DMS 273 (cell line): ENCODE measurements at regions not wholly inside any gene's neighbourhood (a gene's known extent, or its start where the extent isn't known, plus 50 kb on each side); places are given as distances from the start of the nearest gene placed in this dataset.
"Not testable (repeated sequence)": the region's sequence is repeated elsewhere in the genome, so short reads cannot be mapped to it uniquely, and the experiment has no call there.

Experiments used
- DNase-seq: peaks from one replicate; lab custom pipeline; 2025; ENCODE audit not compliant: unreplicated experiment; lab: John Stamatoyannopoulos, UW

DNA sequence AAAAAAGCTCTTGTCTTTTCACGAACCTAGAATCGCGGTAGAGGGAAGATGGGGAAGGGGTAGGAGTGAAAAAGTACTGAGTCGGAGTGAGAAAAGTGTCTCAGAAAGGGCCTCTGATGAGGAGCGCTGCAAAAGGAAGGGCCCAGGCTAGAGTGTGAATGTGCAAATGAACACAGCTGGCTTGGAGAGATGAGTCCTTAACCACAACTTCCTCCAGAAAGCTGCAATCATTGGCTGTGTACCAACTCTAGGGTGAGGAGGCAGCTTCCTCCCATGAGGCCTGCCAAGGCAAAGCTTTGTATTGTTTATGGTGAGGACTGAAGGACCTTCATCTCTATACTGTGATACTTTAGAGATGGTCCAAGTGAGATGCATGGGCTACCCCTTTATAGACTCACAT is 566.9 kb upstream of the ANO5 start:
- peak; percentile 22 for DNase-seq

DNA sequence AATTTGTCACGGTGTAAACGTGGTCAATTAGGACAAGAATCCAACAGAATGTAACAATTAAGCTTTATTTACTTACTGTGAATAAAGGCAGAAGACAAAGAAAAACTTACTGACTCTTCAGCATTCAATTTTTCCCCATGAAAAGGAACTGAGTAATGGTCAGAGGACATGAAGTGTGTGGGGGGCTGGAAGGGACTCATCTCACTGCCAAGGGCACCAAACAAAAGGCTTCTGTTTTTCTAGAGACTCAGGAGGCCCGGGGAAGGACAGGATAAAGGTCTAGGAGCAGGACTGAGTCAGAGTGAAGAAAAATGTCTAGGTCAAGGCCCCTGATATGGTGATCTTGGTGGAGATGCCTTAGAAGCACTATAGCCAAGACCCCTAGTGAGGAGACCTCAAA is 564.2 kb upstream of the ANO5 start:
- DNase-seq = no peak

DNA sequence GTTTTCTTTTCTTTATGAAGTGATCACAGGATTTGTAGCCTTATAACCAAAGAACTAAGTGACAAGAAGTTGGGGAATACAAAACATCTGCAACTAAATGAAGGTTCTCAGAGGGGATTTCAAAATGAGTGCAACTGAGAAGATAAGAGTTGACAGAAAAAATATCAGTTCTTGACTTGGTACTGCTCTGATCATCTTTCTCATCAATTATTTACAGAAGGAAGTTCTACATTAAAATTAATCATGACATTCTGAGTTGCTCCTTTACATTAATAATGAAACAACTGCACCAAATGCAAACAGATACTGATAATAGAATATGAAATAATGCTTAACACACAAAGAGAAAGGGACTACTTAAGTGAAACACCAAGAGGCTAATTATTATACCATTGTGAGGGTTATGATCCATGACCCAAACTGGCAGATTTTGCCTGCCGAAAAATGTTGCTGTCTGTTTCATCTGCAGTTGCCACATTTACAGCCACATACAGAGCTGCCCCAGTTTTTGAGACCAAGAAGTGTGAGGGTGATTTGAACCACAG is 561.9 kb upstream of the ANO5 start:
- DNase-seq = no peak

DNA sequence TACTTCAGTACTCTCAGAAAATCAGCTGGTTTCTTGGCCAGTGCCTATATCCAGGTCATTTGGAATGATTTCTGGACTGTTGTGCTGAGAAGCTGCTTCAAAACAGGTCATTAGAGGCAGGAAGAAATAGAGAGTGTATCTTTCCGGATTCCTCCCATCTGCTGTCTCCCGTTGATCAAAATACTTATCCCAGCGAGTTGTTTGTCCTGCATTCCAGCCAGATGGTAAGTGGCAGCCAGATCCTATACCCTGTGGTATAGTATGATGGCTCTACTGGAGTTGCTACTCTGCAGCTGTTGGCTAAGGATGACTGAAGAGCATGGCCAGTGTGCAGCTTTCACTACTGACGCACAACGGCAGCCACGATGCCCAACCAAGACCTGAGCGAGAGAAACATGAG is 560.9 kb upstream of the ANO5 start:
- peak; percentile 81 for DNase-seq

DNA sequence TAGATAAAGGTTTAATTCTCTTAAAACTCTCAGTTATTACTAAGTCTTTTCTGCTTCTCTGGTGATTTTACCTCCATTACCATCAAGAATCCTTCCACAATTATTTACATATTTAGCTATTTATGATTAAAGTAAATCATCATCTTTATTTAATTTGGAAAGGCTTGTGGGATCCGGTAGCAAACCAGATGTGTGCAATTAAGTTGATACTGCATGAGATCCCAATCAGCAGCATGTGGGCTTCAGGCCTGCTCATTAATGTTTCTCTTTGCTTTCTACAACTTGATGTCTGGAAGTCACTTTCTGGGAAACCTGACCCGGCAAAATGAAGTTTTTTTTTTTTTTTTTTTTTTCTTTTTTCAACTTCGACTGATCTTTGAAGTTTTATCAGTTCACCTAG is 558.4 kb upstream of the ANO5 start:
- DNase-seq = peak; percentile 46

DNA sequence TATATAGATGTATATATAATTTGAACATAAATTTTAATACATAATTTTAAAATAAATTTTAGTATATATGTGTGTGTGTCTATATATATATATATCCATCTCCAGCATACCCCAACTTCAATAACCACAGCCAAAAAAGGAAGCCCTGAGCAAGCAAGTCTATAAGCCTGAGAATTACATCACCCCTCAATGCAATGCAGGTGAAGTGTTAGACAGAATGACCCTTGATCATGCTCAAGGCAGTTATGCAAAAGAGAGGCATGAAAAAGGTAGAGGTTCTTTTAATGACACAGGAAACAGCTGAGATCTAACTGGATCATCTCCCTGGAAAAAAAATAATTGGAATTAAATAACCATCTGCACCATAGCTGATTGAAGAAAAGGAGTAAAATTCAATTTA is 557.9 kb upstream of the ANO5 start:
- DNase-seq = no peak

DNA sequence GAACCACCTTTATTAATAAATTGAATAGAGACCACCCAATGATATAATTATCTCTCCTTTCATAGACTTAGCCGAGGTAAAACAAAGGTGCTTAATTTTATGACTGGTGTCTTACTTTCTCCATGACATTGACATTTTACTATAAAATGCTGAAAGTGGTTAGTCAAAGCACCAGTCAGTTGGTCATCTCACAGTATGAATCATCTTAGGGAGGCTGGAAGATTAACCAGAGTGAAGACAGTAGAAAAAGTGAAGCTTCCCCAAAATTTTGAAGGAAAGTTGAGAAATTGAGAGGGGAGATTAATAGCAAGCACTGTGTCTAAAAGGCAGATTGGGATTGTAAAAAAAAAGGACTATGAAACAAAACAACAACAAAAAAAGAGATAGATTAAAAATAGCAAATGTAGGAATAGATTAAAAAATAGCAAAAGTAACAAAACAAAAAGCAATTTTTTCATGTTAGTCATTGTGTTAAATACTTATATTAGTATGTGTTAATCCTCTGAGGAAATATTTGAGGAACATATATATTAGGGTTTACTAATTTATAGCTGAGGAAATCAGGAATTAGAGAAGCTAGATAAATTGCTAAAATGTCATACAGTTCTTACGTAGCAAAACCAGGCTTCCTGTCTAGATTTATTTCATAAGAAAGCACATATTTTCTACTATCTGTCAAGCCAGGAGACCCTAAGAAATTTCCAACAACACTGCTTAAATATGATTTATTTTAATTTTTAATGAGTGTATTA is 557.3 kb upstream of the ANO5 start:
- DNase-seq = no peak

DNA sequence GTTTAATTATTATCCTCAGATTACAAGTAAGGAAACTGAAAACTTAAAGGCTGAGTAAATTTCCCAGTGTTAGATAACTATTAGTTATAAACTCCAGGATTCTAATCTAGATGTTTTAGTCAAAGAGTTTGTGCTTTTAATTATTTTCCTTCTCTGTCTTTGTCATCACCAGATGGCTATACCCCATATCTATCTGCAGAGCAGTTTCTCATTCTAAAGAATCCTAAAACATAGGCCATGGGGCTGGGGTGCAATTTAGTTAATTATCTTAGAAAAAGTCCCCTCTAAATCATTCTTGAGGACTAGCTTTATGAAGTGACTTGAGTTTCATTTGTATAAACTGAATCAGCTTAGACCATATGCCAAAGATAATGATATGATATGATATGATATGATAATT is 556.3 kb upstream of the ANO5 start:
- DNase-seq = no peak

DNA sequence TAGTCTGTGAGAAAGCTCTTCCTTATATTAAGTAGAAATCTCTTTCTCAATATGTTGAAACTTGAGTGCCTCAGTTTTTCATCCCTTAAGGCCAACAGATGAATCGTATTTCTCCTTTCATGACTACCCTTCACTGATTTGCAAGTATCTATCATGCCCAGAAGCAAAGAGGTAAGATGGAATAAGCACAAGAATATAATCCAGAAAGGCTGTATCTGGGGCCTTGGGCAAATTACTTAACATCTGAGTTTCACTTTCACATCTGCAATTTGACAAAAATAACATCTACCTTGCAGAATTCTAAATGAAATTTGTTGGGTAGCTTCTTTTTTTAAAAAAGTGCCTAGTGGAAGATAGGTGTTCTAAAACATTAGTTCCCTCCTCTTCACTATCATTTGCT is 552.4 kb upstream of the ANO5 start:
- DNase-seq = no peak

DNA sequence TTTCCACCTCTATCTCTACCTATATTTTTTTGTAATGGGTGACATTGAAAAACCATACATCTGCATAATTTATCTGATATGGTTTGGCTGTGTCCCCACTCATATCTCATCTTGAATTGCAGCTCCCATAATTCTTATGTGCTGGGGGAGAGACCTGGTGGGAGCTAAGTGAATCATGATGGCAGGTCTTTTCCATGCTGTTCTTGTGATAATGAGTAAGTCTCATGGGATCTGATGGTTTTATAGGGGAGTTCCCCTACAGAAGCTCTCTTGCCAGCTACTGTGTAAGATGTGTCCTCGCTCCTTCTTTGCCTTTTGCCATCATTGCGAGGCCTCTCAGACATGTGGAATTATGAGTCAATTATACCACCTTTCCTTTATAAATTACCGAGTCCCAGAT is 551.0 kb upstream of the ANO5 start:
- no peak for DNase-seq

DNA sequence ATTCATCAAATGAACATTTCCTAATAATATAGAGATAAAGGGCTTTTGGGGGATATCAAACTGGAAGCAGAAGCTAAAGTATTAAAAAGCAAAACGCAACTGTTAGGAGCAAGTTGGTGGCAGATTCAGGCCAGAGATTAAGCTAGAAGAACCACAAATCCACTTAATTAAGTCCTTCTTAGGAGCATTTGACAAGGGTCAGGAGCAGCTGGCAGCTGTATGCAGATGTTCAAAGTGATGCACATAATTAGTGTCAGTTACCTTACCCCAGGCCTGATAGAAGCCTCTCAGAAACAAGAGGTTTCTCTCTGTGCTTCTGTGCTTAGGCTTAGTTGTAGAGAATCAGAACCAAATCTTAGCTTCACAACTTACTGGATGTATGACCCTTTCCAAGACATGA is 546.5 kb upstream of the ANO5 start:
- DNase-seq = no peak

DNA sequence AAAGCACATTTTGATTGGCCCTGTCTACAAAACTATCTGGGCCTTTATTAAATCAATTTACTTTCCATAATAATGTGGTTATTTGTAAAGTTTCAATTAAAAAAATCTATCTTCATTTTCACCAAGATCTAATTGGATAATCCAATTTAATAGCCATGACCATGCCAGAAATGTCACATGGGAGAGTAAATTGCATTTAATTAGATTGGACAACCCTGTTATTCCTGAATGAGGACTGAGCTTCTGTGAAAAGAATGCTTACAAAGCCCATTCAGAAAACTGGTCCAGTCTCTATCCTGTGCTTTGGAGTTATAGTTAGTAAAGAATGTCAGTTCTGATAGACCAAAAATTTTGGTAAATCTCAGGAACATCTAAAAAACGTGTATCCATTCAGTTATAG is 541.9 kb upstream of the ANO5 start:
- no peak for DNase-seq

DNA sequence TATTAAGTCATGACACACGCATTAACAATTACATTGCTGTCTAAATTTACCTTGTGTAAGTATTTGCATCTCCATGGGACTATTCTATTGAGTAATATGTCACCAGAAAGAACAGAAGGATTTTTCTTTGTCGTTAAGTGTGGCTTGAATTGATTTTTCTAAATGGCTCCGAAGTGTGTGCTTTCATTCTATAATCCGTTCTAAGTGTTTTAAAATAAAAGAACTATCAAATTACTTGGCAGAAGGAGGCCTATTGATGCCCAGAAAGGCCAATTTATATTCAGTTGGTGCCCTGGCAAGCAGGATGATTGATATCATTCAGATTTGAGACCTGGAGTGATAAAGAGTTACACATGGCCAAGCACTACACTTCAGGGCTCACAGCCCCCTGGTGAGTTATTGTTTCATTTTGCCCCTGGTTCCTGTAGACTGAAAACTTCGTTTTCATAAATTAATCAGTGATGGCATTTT is 538.9 kb upstream of the ANO5 start:
- DNase-seq = peak; percentile 16

DNA sequence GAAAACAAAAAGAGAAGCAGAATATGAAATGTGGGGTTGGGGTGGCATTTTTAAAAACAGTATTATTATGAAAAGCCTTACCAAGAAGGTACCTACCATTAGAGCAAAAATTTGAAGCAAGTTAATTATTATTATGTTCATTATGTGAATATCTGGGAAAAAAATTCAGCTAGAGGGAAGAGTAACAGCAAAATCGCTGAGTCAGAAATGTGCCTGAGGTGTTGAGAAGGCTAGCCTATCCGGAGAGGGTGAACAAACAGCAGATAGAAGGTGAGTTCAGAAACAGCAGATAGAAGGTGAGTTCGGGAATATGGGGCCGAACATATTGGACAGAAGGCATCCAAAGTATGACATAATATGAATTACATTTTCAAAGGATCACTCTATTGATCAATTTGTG is 536.8 kb upstream of the ANO5 start:
- no peak for DNase-seq

DNA sequence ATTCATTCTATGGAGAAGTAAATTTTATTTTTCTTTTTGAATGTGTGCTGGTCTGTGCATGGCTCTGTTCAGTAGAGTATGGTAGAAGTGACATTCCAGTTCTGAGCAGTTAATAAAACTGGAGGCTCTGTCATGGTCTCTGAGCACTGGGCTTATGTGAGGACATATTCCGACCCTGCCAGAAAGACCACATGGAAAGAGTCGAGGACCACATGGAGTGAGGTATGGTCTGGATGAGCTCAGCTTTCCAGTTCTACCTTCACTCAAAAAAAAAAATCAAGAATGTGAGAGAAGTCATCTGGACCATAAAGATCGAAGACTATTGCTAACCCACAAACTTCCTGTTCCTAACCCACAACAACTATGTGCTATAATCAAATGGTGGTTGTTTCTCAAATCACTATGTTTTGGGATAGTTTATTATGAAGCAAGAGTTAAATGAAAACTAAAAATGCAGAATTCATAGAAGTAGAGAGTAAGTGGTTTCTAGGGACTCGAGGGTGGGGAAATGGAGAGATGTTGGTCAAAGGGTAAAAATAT is 534.2 kb upstream of the ANO5 start:
- DNase-seq = no peak

DNA sequence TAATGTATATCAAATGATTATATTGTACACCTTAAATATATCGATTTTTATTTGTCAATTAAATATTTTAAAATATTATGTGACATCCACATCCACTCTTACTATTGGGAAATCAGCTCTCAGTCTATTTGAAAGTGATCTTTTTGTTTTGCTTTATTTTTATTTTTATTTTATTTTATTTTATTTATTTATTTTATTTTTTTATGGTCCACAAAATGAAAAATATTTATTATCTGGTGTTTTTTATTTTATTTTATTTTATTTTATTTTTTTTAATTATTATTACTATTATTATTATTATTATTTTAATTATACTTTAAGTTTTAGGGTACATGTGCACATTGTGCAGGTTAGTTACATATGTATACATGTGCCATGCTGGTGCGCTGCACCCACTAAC is 533.5 kb upstream of the ANO5 start:
- DNase-seq = not testable (repeated sequence)

DNA sequence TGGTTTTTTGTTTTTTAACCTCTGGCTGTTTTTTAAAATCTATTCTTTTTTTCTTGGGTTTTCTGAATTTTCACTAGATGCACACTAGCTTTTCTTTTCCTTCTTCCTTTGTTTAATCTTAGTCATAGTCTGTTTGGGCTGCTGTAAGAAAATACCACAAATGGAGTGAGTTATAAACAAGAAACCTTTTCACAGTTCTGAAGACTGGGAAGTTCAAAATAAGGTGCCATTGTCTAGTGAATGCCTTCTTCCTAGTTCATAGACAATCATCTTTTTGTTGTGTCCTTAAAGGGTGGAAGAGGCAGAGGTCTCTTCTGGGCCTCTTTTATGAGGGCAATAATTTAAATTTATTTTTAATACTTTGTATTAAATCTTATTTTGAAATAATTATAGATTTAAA is 532.9 kb upstream of the ANO5 start:
- no peak for DNase-seq

DNA sequence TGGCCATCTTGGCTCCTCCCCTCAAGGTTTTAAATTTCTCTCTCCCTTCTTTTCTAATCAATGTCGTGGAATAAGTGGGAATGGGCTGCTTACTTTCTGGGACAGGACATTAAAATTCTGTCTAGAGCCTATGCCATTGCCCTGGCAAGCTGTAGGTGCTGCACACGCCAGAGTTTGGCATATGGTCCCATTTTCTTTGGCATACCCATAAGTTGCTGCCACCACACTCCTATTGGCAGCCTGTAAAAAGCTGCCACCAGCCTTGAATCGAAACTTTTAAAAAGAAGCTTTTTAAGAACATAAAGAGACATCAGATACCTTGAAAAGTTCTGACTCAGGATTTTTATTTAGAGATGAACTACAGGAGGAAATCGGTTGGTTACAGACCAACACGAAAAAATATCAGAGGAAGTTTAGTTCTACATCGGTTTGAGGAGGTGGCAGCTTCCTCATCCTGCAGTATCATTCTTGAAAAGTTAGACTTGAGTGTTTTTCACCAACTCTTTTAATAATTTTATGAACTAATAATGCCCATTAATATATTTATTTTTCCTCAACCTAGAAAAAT is 517.8 kb upstream of the ANO5 start:
- DNase-seq = no peak

DNA sequence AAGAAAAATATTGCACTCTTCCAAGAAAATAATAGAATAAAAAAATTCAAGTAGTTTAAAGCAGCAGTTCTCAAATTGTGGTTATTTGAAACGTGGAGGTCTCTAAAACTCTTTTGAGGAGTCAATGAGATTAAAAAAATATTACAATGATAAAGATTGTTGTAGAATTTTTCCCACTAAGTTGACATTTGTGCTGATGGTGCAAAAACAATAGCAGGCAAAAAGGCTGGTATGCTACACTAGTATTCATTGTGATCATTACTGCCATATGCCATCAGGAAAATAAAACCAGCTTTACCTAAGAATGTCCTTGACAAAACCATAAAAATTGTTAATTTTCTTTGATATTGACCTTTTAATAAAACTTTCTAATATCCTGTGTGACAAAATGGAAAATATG is 505.2 kb upstream of the ANO5 start:
- no peak for DNase-seq

DNA sequence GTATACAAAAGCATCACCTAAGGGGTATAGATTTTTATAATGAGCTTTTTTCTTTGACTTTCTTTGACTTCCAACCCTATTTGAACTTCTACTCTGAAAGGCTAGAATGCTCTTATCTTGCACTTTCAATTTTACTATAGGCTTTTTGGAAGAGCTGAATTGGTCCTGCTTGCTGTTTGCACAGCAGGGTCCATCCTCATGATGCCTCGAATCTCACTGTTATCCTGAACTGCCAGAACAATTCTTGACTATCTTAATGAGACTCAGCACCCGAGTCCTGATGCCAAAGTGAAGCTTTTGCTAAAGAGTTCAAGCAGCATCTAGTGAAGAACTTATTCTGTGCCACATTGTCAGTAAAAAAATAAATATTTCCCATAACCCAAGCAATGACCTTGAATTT is 488.3 kb upstream of the ANO5 start:
- no peak for DNase-seq

DNA sequence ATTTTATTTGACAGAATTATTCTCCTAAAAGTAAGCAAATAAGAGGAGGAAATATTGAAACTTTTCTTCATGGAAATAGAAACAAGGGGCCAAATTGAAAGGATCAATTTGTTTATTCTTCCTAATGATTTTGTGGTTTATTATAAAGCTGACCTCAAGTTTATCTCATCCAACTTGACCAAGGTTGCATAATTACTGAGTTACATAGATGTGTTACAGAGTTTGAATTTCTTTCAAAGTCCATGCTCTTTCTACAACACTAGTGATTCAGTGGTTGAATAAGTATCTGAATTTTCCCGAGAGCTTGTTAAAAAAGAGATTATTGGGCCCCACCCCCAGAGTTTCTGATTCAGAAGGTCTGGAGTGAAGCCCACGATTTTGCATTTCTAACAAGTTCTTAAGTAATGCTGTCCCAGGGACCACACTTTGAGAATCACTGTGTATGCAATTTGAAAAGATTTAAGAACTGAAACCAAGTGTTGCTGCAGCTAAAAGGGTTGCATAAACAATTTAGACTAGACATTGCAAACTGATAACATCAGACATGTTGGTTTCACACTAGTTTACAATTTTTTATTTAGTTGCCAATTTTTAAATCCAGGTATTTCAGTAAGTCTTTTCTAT is 485.7 kb upstream of the ANO5 start:
- no peak for DNase-seq

DNA sequence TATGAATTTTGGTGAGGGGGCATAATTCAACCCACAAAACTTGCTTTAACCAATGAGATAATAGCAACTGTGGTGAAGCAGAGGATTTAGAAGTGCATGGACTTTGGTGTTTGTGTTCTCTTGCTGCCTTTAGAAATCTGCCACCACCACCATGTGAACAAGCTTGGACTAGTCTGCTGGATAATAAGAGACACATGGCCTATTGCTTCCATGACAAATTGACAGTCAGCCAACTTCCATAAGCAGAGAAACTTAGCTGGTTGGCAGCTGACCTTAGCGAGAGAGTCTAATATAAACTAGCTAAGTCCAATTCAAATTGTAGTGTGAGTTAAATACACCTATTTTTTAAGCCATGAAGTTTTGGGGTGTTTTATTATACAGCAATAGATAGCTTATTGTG is 482.1 kb upstream of the ANO5 start:
- peak; percentile 86 for DNase-seq
